ENCODE measurements at regions not wholly inside any gene's neighbourhood (a gene's known extent, or its start where the extent isn't known, plus 50 kb on each side); places are given as distances from the start of the nearest gene placed in this dataset.

GRCh38 chr9:24961762-24962161, 416.1 kb upstream of the IZUMO3 start:
- DNase-seq (no peak), ATAC-seq (no peak)
- no peak for TF ChIP-seq CTCF (IDR thresholded peaks at IDR 0.05)
- H3K9me3 Mint-ChIP-seq: peaks cover 15 to 25% of the 10 kb centered on the region in 2 donors
- H3K4me1 Mint-ChIP-seq: no peaks in the 10 kb centered on the region
- no peaks in the 10 kb centered on the region for H3K27me3 ChIP-seq (ENCODE audit: control insufficient read depth, insufficient read depth, low read length)
- peaks cover 31% of the 10 kb centered on the region for H3K36me3 Mint-ChIP-seq
- no peak overlapping the region for H3K4me3 ChIP-seq (ENCODE audit: low read length)
- H3K9me3 ChIP-seq (ENCODE audit: control insufficient read depth, insufficient read depth, low read length): no peaks in the 10 kb centered on the region
- no peak overlapping the region for H3K4me3 Mint-ChIP-seq
- no peaks in the 10 kb centered on the region for H3K27me3 Mint-ChIP-seq (ENCODE audit: low read depth in 2 of 2)
- H3K36me3 ChIP-seq (ENCODE audit: control insufficient read depth, insufficient read depth, low read length): no peaks in the 10 kb centered on the region
- no peak overlapping the region for H3K27ac ChIP-seq (ENCODE audit: low read length)
- no peak overlapping the region for H3K27ac Mint-ChIP-seq
- no peaks in the 10 kb centered on the region for H3K4me1 ChIP-seq (ENCODE audit: control insufficient read depth, insufficient read depth, low read length)
- intact Hi-C loops (cut with micrococcal nuclease): no loop called here

GRCh38 chr9:24953070-24953469, 407.4 kb upstream of the IZUMO3 start:
- H3K27ac ChIP-seq (ENCODE audit: low read length): no peak overlapping the region
- Mint-ChIP-seq H3K27ac (no peak overlapping the region), H3K4me3 (no peak overlapping the region), H3K9me3 (peaks cover 9 to 15% of the 10 kb centered on the region in 2 donors), H3K27me3 (ENCODE audit: low read depth in 2 of 2) (no peaks in the 10 kb centered on the region), H3K36me3 (peaks cover 2% of the 10 kb centered on the region), H3K4me1 (no peaks in the 10 kb centered on the region)
- peaks cover 3% of the 10 kb centered on the region for H3K9me3 ChIP-seq (ENCODE audit: control insufficient read depth, insufficient read depth, low read length)
- no peak for TF ChIP-seq CTCF (IDR thresholded peaks at IDR 0.05)
- intact Hi-C loops (cut with micrococcal nuclease): no loop called here
- no peak overlapping the region for H3K4me3 ChIP-seq (ENCODE audit: low read length)
- no peak for DNase-seq
- no peaks in the 10 kb centered on the region for H3K36me3 ChIP-seq (ENCODE audit: control insufficient read depth, insufficient read depth, low read length)
- no peak for ATAC-seq
- WGBS (ENCODE audit: insufficient coverage): 100% methylated on average over 1 of the region's 1 CpG
- H3K27me3 ChIP-seq (ENCODE audit: control insufficient read depth, insufficient read depth, low read length): no peaks in the 10 kb centered on the region
- no peaks in the 10 kb centered on the region for H3K4me1 ChIP-seq (ENCODE audit: control insufficient read depth, insufficient read depth, low read length)

DNA sequence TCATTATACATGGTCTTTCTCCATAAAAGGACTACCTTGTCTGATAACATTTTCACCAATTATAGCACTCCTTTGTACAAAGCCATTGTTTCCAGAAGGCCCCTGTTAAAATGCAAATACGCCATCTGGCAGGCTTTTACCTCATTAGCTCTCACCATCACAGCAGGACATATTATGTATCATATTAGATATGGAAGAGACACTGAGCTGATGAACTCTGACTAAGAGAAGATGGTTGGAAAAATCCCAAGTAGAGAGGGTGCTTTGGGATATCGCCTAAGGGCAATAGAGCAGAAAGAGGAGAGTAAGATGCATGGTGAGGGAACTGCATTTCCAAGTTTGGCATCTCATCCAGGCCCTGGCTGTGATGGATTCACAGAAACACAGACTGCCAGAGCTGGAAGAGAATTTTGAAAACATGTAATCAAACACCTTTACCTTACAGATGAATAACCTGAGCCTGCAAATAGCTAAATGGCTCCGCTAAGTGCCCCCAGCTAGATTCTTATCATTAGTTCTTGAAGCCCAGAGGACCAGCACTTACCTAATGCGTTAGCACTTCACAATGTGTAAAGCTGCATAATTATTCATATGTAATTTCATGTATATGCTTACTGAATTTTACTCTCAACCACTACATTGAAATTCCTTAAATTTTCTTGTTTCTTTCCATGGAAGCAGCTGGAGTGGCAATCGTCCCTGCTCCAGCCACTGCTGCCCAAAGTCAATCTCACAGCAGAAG, 393.6 kb upstream of the IZUMO3 start:
- Histone ChIP-seq H3K27me3 (ENCODE audit: control insufficient read depth, insufficient read depth, low read length) (no peaks in the 10 kb centered on the region), H3K4me3 (ENCODE audit: low read length) (no peak overlapping the region), H3K36me3 (ENCODE audit: control insufficient read depth, insufficient read depth, low read length) (no peaks in the 10 kb centered on the region), H3K27ac (ENCODE audit: low read length) (no peak overlapping the region), H3K9me3 (ENCODE audit: control insufficient read depth, insufficient read depth, low read length) (peaks cover 3% of the 10 kb centered on the region), H3K4me1 (ENCODE audit: control insufficient read depth, insufficient read depth, low read length) (no peaks in the 10 kb centered on the region)
- peaks cover 9 to 20% of the 10 kb centered on the region in 2 donors for H3K9me3 Mint-ChIP-seq
- peaks cover 15% of the 10 kb centered on the region for H3K36me3 Mint-ChIP-seq
- 85% methylated on average over 4 of the region's 5 CpGs for WGBS (ENCODE audit: insufficient coverage)
- H3K4me1 Mint-ChIP-seq: no peaks in the 10 kb centered on the region
- no peak for TF ChIP-seq CTCF (IDR thresholded peaks at IDR 0.05)
- intact Hi-C loops (cut with micrococcal nuclease): no loop called here
- H3K4me3 Mint-ChIP-seq: no peak overlapping the region
- ATAC-seq (no peak), DNase-seq (no peak)
- H3K27me3 Mint-ChIP-seq (ENCODE audit: low read depth in 2 of 2): no peaks in the 10 kb centered on the region
- no peak overlapping the region for H3K27ac Mint-ChIP-seq

DNA sequence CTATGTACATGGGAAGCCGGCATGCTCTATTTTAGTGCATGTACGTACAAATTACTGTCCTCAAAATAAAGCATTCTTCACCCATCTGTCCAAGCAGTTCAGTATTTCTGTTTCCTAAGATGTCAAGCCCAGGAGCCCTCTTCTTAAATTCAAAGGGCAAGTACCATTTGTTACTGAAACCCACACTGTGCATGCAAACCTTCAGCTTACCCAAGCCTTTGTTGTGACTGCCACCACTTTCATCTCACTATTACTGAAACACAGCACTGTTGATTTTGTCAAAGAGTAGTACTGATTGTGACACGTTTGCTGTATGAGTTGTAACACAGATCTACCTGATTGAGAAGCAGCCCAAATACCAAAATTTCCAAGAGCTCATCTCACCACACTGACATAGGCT, 390.4 kb upstream of the IZUMO3 start:
- no peak for TF ChIP-seq CTCF (IDR thresholded peaks at IDR 0.05)
- H3K27me3 Mint-ChIP-seq (ENCODE audit: low read depth in 2 of 2): no peaks in the 10 kb centered on the region
- peaks cover 3% of the 10 kb centered on the region for H3K9me3 ChIP-seq (ENCODE audit: control insufficient read depth, insufficient read depth, low read length)
- no peak overlapping the region for H3K4me3 ChIP-seq (ENCODE audit: low read length)
- H3K9me3 Mint-ChIP-seq: peaks cover 7 to 12% of the 10 kb centered on the region in 2 donors
- no peaks in the 10 kb centered on the region for H3K4me1 Mint-ChIP-seq
- H3K27ac ChIP-seq (ENCODE audit: low read length): no peak overlapping the region
- 80% methylated on average over 3 of the region's 3 CpGs for WGBS (ENCODE audit: insufficient coverage)
- intact Hi-C loops (cut with micrococcal nuclease): no loop called here
- H3K36me3 Mint-ChIP-seq: no peaks in the 10 kb centered on the region
- DNase-seq (no peak), ATAC-seq (no peak)
- no peaks in the 10 kb centered on the region for H3K4me1 ChIP-seq (ENCODE audit: control insufficient read depth, insufficient read depth, low read length)
- H3K4me3 Mint-ChIP-seq: no peak overlapping the region
- H3K36me3 ChIP-seq (ENCODE audit: control insufficient read depth, insufficient read depth, low read length): no peaks in the 10 kb centered on the region
- no peak overlapping the region for H3K27ac Mint-ChIP-seq
- H3K27me3 ChIP-seq (ENCODE audit: control insufficient read depth, insufficient read depth, low read length): no peaks in the 10 kb centered on the region

Measured in natural killer cell (primary cell).